Calu3 (cell line): ENCODE measurements at regions not wholly inside any gene's neighbourhood (a gene's known extent, or its start where the extent isn't known, plus 50 kb on each side); places are given as distances from the start of the nearest gene placed in this dataset.

Source experiments
- BruUV-seq: library from RNA; stranded (reverse); fragments of 400-500 nt; replicated peaks from 2 replicates; lab custom pipeline; 2021; lab: Mats Ljungman, UMichigan
- CTCF ChIA-PET: fragments of 300-600 bp; sonication (Branson Sonifier 250); formaldehyde crosslinking; loops from one replicate; lab custom pipeline; 2022; ENCODE audit warnings: antibody characterized with exemption; lab: Charles Lee
- DNase-seq: peaks from one replicate; pipeline ENCODE4 v3.0.0; 2022
- H3K27ac Mint-ChIP-seq: one replicate; pipeline ENCODE4 v1.8.0; 2022; ENCODE audit warnings: mixed read lengths; ENCODE audit not compliant: unreplicated experiment
- H3K27me3 Mint-ChIP-seq: one replicate; pipeline ENCODE4 v1.8.0; 2022; ENCODE audit warnings: mixed read lengths; ENCODE audit not compliant: unreplicated experiment
- H3K36me3 Mint-ChIP-seq: one replicate; pipeline ENCODE4 v1.8.0; 2022; ENCODE audit warnings: mild to moderate bottlenecking, moderate library complexity, mixed read lengths; ENCODE audit not compliant: insufficient read depth, unreplicated experiment
- H3K4me1 Mint-ChIP-seq: one replicate; pipeline ENCODE4 v1.8.0; 2022; ENCODE audit warnings: mild to moderate bottlenecking, low read depth, mixed read lengths; ENCODE audit not compliant: unreplicated experiment
- H3K4me3 Mint-ChIP-seq: one replicate; pipeline ENCODE4 v1.8.0; 2022; ENCODE audit warnings: mild to moderate bottlenecking, low read depth, moderate library complexity, mixed read lengths; ENCODE audit not compliant: unreplicated experiment
- H3K9me3 Mint-ChIP-seq: one replicate; pipeline ENCODE4 v1.8.0; 2022; ENCODE audit warnings: low read depth, mixed read lengths; ENCODE audit not compliant: unreplicated experiment
- intact Hi-C: fragments of 100-400 bp; cut with micrococcal nuclease; formaldehyde crosslinking; loops from one replicate; pipeline ENCODE4 v1.10.0; 2022; ENCODE audit not compliant: unreplicated experiment
- TF ChIP-seq, protein P1 (sequence below): fragments of 200-600 bp; IDR thresholded peaks from one replicate; pipeline ENCODE4 v1.8.0; 2022; ENCODE audit warnings: antibody characterized with exemption; ENCODE audit not compliant: unreplicated experiment

- no TSS peak for BruUV-seq
- TF ChIP-seq, protein P1, sequence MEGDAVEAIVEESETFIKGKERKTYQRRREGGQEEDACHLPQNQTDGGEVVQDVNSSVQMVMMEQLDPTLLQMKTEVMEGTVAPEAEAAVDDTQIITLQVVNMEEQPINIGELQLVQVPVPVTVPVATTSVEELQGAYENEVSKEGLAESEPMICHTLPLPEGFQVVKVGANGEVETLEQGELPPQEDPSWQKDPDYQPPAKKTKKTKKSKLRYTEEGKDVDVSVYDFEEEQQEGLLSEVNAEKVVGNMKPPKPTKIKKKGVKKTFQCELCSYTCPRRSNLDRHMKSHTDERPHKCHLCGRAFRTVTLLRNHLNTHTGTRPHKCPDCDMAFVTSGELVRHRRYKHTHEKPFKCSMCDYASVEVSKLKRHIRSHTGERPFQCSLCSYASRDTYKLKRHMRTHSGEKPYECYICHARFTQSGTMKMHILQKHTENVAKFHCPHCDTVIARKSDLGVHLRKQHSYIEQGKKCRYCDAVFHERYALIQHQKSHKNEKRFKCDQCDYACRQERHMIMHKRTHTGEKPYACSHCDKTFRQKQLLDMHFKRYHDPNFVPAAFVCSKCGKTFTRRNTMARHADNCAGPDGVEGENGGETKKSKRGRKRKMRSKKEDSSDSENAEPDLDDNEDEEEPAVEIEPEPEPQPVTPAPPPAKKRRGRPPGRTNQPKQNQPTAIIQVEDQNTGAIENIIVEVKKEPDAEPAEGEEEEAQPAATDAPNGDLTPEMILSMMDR = no peak
- Mint-ChIP-seq H3K4me3 (no peak overlapping the region), H3K9me3 (no peaks in the 10 kb centered on the region), H3K27me3 (no peaks in the 10 kb centered on the region), H3K36me3 (no peaks in the 10 kb centered on the region), H3K27ac (no peak overlapping the region), H3K4me1 (no peaks in the 10 kb centered on the region)
- intact Hi-C loops = no loop called here
- CTCF ChIA-PET = no interaction called here
- DNase-seq = no peak
Measured at GRCh38 chr9:84613431-84613830, 56.1 kb upstream of the NTRK2 start.

GRCh38 chr9:84615544-84615943, 54.0 kb upstream of the NTRK2 start:
- no TSS peak for BruUV-seq
- H3K36me3 Mint-ChIP-seq = no peaks in the 10 kb centered on the region
- CTCF ChIA-PET = no interaction called here
- intact Hi-C loops = no loop called here
- no peak overlapping the region for H3K4me3 Mint-ChIP-seq
- no peak overlapping the region for H3K27ac Mint-ChIP-seq
- H3K9me3 Mint-ChIP-seq = no peaks in the 10 kb centered on the region
- H3K27me3 Mint-ChIP-seq = no peaks in the 10 kb centered on the region
- no peak for DNase-seq
- no peaks in the 10 kb centered on the region for H3K4me1 Mint-ChIP-seq
- TF ChIP-seq, protein P1 = no peak

DNA sequence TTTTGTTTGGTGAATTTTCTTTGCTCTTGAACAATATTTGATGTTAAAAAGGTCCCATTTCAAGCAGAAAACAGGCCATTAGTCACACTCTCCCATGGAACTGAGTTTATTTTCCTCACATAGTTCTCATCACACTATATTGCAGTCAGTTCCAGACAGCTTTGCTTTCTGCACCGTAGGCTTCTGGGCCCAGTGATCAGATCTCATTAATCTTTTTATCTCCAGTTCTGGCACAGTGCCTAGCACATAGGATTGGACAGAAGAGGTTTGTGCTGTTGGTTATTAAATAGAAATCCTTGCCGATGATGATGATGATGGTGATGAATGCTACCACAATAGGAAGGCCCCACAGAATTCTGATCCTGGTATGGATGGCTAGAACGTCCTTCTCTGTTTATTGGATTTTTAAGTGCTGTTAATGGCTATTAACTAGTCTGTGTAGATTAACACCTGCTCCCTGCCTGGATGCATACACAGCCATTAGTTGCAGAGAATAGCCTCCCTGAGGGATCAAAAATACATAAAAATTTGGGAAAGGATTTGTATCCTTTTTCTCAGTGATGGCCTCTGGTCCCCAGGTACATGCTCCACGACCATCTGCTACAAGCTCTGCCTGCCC, 52.0 kb upstream of the NTRK2 start:
- intact Hi-C loops = no loop called here
- Mint-ChIP-seq H3K27ac (no peak overlapping the region), H3K4me1 (no peaks in the 10 kb centered on the region), H3K4me3 (no peak overlapping the region), H3K9me3 (no peaks in the 10 kb centered on the region), H3K27me3 (no peaks in the 10 kb centered on the region), H3K36me3 (no peaks in the 10 kb centered on the region)
- no TSS peak for BruUV-seq
- no peak for DNase-seq
- TF ChIP-seq, protein P1 = no peak
- CTCF ChIA-PET = no interaction called here
